Right lobe of liver (tissue), 4 donors: ENCODE measurements at regions not wholly inside any gene's neighbourhood (a gene's known extent, or its start where the extent isn't known, plus 50 kb on each side); places are given as distances from the start of the nearest gene placed in this dataset.

Source experiments
- POLR2A ChIP-seq: fragments of 450-650 bp; IDR thresholded peaks from one replicate; pipeline ENCODE4 v1.6.1; 2017; ENCODE audit warnings: antibody characterized with exemption, mild to moderate bottlenecking
- TF ChIP-seq, protein P1 (sequence below), 4 donors: fragments of 200-600 bp in 3 of 4; fragments of 450-650 bp in 1 of 4; IDR thresholded peaks; one replicate each; pipeline versions ENCODE4 v1.5.1 to v1.8.0; 2016 to 2022; ENCODE audit warnings: antibody characterized with exemption in 4 of 4, mild to moderate bottlenecking in 2 of 4
- donor health status: DM: no; HTN: no; CAD: no.
- donor health status: DM: no; HTN: no; CAD: no.
- donor health status: DM: no; HTN: yes; CAD: no.

GRCh38 chr10:29895456-29895855 is 163.9 kb downstream of the JCAD start:
- no peak for TF ChIP-seq POLR2A
- TF ChIP-seq, protein P1, sequence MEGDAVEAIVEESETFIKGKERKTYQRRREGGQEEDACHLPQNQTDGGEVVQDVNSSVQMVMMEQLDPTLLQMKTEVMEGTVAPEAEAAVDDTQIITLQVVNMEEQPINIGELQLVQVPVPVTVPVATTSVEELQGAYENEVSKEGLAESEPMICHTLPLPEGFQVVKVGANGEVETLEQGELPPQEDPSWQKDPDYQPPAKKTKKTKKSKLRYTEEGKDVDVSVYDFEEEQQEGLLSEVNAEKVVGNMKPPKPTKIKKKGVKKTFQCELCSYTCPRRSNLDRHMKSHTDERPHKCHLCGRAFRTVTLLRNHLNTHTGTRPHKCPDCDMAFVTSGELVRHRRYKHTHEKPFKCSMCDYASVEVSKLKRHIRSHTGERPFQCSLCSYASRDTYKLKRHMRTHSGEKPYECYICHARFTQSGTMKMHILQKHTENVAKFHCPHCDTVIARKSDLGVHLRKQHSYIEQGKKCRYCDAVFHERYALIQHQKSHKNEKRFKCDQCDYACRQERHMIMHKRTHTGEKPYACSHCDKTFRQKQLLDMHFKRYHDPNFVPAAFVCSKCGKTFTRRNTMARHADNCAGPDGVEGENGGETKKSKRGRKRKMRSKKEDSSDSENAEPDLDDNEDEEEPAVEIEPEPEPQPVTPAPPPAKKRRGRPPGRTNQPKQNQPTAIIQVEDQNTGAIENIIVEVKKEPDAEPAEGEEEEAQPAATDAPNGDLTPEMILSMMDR (IDR thresholded peaks at IDR 0.05), result no peak
